Panc1 (cell line): ENCODE measurements at regions not wholly inside any gene's neighbourhood (a gene's known extent, or its start where the extent isn't known, plus 50 kb on each side); places are given as distances from the start of the nearest gene placed in this dataset.

ENCODE experiments used
- TF ChIP-seq, protein P1 (sequence below): fragments of 450-650 bp; IDR thresholded peaks from 2 replicates; pipeline ENCODE4 v1.5.1; 2017; ENCODE audit warnings: mild to moderate bottlenecking
- TF ChIP-seq, protein P2 (sequence below), 2 experiments: IDR thresholded peaks; 2 replicates each; pipeline ENCODE4 v1.6.1; 2011 to 2012; ENCODE audit warnings: low read depth in 2 of 2, control low read depth in 1 of 2, low read length in 1 of 2, mild to moderate bottlenecking in 1 of 2, moderate library complexity in 1 of 2; ENCODE audit not compliant: insufficient read depth in 1 of 2

DNA sequence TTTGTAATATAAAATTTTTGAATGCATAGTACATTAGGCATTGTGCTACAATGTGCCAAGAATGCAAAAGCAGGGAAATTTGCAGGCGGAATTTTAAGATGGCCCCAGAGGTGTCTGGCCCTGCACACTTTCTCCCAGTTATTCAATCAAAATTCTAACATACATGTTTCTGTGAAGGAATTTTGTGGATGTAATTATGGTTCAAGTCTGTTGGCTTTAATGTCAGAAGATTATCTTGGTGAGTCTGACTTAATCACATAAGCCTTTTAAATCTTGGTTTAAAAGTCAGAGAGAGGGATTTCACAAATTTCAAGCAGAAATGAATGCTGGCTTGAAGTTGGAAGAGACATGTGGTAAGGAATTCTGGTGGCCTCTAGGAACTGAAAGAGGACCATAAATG is 423.4 kb upstream of the CCDC179 start:
- TF ChIP-seq, protein P1, sequence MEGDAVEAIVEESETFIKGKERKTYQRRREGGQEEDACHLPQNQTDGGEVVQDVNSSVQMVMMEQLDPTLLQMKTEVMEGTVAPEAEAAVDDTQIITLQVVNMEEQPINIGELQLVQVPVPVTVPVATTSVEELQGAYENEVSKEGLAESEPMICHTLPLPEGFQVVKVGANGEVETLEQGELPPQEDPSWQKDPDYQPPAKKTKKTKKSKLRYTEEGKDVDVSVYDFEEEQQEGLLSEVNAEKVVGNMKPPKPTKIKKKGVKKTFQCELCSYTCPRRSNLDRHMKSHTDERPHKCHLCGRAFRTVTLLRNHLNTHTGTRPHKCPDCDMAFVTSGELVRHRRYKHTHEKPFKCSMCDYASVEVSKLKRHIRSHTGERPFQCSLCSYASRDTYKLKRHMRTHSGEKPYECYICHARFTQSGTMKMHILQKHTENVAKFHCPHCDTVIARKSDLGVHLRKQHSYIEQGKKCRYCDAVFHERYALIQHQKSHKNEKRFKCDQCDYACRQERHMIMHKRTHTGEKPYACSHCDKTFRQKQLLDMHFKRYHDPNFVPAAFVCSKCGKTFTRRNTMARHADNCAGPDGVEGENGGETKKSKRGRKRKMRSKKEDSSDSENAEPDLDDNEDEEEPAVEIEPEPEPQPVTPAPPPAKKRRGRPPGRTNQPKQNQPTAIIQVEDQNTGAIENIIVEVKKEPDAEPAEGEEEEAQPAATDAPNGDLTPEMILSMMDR = no peak
- TF ChIP-seq, protein P2, sequence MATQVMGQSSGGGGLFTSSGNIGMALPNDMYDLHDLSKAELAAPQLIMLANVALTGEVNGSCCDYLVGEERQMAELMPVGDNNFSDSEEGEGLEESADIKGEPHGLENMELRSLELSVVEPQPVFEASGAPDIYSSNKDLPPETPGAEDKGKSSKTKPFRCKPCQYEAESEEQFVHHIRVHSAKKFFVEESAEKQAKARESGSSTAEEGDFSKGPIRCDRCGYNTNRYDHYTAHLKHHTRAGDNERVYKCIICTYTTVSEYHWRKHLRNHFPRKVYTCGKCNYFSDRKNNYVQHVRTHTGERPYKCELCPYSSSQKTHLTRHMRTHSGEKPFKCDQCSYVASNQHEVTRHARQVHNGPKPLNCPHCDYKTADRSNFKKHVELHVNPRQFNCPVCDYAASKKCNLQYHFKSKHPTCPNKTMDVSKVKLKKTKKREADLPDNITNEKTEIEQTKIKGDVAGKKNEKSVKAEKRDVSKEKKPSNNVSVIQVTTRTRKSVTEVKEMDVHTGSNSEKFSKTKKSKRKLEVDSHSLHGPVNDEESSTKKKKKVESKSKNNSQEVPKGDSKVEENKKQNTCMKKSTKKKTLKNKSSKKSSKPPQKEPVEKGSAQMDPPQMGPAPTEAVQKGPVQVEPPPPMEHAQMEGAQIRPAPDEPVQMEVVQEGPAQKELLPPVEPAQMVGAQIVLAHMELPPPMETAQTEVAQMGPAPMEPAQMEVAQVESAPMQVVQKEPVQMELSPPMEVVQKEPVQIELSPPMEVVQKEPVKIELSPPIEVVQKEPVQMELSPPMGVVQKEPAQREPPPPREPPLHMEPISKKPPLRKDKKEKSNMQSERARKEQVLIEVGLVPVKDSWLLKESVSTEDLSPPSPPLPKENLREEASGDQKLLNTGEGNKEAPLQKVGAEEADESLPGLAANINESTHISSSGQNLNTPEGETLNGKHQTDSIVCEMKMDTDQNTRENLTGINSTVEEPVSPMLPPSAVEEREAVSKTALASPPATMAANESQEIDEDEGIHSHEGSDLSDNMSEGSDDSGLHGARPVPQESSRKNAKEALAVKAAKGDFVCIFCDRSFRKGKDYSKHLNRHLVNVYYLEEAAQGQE (IDR thresholded peaks at IDR 0.05; ENCODE audit: insufficient read depth in 1 of 2, low read depth in 2 of 2, low read length in 1 of 2) = no peak
